DOHH2 (cell line): ENCODE measurements at regions not wholly inside any gene's neighbourhood (a gene's known extent, or its start where the extent isn't known, plus 50 kb on each side); places are given as distances from the start of the nearest gene placed in this dataset.

ENCODE experiments used
- EZH2phosphoT487 ChIP-seq: fragments of 200-600 bp; sonication (generic); IDR thresholded peaks from 2 replicates; pipeline ENCODE4 v1.6.1; 2017; ENCODE audit warnings: borderline replicate concordance, mild to moderate bottlenecking, antibody characterized with exemption, low read length, moderate library complexity, mixed read lengths
- TF ChIP-seq, protein P1 (sequence below): fragments of 200-600 bp; sonication (generic); IDR thresholded peaks from one replicate; pipeline ENCODE4 v1.5.1; 2014; ENCODE audit warnings: antibody characterized with exemption, mild to moderate bottlenecking, low read depth, low read length; ENCODE audit not compliant: poor library complexity, severe bottlenecking

DNA sequence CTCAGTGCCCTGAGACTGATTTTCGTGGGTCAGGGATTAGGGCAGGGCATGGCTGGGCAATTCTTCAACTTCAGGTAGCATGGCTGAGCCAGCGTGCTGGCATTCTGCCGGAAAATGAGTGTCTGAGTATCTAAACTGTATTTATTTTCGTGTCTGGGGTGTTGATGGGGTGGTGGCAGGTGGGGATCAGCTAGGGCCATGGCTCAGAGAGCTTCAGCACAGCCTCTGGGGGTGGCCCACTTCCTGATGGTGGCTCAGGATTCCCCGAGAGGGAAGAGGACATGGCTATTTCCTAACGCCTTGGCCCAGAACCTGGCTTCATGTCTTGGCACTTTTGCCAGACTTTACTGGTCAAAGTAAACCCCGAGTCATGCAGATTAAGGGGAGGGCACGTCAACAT lies 260.5 kb downstream of the GADD45G start:
- TF ChIP-seq, protein P1, sequence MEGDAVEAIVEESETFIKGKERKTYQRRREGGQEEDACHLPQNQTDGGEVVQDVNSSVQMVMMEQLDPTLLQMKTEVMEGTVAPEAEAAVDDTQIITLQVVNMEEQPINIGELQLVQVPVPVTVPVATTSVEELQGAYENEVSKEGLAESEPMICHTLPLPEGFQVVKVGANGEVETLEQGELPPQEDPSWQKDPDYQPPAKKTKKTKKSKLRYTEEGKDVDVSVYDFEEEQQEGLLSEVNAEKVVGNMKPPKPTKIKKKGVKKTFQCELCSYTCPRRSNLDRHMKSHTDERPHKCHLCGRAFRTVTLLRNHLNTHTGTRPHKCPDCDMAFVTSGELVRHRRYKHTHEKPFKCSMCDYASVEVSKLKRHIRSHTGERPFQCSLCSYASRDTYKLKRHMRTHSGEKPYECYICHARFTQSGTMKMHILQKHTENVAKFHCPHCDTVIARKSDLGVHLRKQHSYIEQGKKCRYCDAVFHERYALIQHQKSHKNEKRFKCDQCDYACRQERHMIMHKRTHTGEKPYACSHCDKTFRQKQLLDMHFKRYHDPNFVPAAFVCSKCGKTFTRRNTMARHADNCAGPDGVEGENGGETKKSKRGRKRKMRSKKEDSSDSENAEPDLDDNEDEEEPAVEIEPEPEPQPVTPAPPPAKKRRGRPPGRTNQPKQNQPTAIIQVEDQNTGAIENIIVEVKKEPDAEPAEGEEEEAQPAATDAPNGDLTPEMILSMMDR = no peak
- TF ChIP-seq EZH2phosphoT487 = no peak
